ENCODE measurements at regions not wholly inside any gene's neighbourhood (a gene's known extent, or its start where the extent isn't known, plus 50 kb on each side); places are given as distances from the start of the nearest gene placed in this dataset.

- TF ChIP-seq, protein P1, sequence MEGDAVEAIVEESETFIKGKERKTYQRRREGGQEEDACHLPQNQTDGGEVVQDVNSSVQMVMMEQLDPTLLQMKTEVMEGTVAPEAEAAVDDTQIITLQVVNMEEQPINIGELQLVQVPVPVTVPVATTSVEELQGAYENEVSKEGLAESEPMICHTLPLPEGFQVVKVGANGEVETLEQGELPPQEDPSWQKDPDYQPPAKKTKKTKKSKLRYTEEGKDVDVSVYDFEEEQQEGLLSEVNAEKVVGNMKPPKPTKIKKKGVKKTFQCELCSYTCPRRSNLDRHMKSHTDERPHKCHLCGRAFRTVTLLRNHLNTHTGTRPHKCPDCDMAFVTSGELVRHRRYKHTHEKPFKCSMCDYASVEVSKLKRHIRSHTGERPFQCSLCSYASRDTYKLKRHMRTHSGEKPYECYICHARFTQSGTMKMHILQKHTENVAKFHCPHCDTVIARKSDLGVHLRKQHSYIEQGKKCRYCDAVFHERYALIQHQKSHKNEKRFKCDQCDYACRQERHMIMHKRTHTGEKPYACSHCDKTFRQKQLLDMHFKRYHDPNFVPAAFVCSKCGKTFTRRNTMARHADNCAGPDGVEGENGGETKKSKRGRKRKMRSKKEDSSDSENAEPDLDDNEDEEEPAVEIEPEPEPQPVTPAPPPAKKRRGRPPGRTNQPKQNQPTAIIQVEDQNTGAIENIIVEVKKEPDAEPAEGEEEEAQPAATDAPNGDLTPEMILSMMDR (conservative IDR thresholded peaks at IDR 0.05 in 1 of 2, IDR thresholded peaks at IDR 0.05 in 1 of 2; ENCODE audit: low read depth in 1 of 2, low read length in 2 of 2): no peak
- TF ChIP-seq EZH2 (IDR thresholded peaks at IDR 0.05; ENCODE audit: low read length, missing control alignments): no peak
Measured at GRCh38 chr3:159165961-159166360, 364.1 kb downstream of the MFSD1 start.
